HCT116 (cell line): ENCODE measurements at regions not wholly inside any gene's neighbourhood (a gene's known extent, or its start where the extent isn't known, plus 50 kb on each side); places are given as distances from the start of the nearest gene placed in this dataset.

Source experiments
- ATAC-seq: fragments of 200-7000 bp; cut with Tn5 transposase; 2 replicates; pipeline ENCODE4 v1.9.1; 2020; ENCODE audit warnings: mild to moderate bottlenecking, moderate library complexity
- BruUV-seq: library from RNA; stranded (reverse); fragments of 400-500 nt; replicated peaks from 2 replicates; lab custom pipeline; 2021; lab: Mats Ljungman, UMichigan
- CTCF ChIA-PET: fragments of 300-600 bp; sonication (Branson Sonifier 250); formaldehyde crosslinking; loops from one replicate; lab custom pipeline; 2021; ENCODE audit warnings: antibody characterized with exemption; lab: Charles Lee
- POLR2A ChIA-PET: fragments of 300-600, 350-600 bp; sonication (Branson Sonifier 250); formaldehyde crosslinking; loops from one replicate; lab custom pipeline; 2021; ENCODE audit warnings: antibody characterized with exemption; lab: Charles Lee
- RAD21 ChIA-PET, 2 experiments: fragments of 300-600 bp; sonication (Branson Sonifier 250); formaldehyde crosslinking; loops; one replicate each; lab custom pipeline; 2023; ENCODE audit warnings: low total read pairs in 2 of 2; ENCODE audit not compliant: uncharacterized antibody in 2 of 2, unreplicated experiment in 2 of 2, low non-redundant PET in 1 of 2; lab: Charles Lee
- DNase-seq: peaks from one replicate; pipeline ENCODE4 v3.0.0-alpha.2; 2010; ENCODE audit warnings: low read depth, low spot score
- H2AFZ ChIP-seq: fragments of 200-600 bp; shearing (Covaris generic), sonication (generic); 2 replicates; pipeline ENCODE4 v1.6.1; 2017; ENCODE audit warnings: low read depth, mixed run types, mixed read lengths, antibody characterized with exemption, low read length; ENCODE audit not compliant: poor library complexity, severe bottlenecking
- H3K27ac ChIP-seq: 2 replicates; pipeline ENCODE4 v1.5.1; 2012; ENCODE audit warnings: low read depth, low read length
- H3K27me3 ChIP-seq: fragments of 200-600 bp; sonication (generic); 2 replicates; pipeline ENCODE4 v1.6.1; 2016; ENCODE audit warnings: mixed run types, low read length, mixed read lengths; ENCODE audit not compliant: insufficient read depth
- H3K36me3 ChIP-seq, 2 experiments: fragments of 200-500 bp in 1 of 2; fragments of 200-600 bp in 1 of 2; sonication (Bioruptor generic) in 1 of 2; sonication (generic) in 1 of 2; 2 replicates each; pipeline versions ENCODE4 v1.5.1 to v1.6.1; 2014 to 2016; ENCODE audit warnings: low read length in 2 of 2, inconsistent platforms in 1 of 2, mixed read lengths in 1 of 2, mixed run types in 1 of 2; ENCODE audit not compliant: insufficient read depth in 2 of 2, control insufficient read depth in 1 of 2
- H3K4me1 ChIP-seq, 2 experiments: fragments of 200-600 bp in 1 of 2; sonication (generic) in 1 of 2; 2 replicates each; pipeline versions ENCODE4 v1.5.1 to v1.6.1; 2012 to 2017; ENCODE audit warnings: low read length in 2 of 2, inconsistent platforms in 1 of 2, mild to moderate bottlenecking in 1 of 2, mixed read lengths in 1 of 2, mixed run types in 1 of 2, moderate library complexity in 1 of 2; ENCODE audit not compliant: insufficient read depth in 2 of 2, control insufficient read depth in 1 of 2
- H3K4me2 ChIP-seq: fragments of 200-600 bp; sonication (generic); 2 replicates; pipeline ENCODE4 v1.6.1; 2017; ENCODE audit warnings: mixed run types, low read length, mixed read lengths
- H3K4me3 ChIP-seq, 2 experiments: fragments of 200-600 bp in 1 of 2; sonication (generic) in 1 of 2; replicated peaks in 1 of 2; 2 replicates each; pipeline ENCODE4 v1.5.1; 2011 to 2016; ENCODE audit warnings: low read length in 2 of 2, control low read depth in 1 of 2, low read depth in 1 of 2, mild to moderate bottlenecking in 1 of 2, mixed read lengths in 1 of 2, mixed run types in 1 of 2
- H3K79me2 ChIP-seq: fragments of 200-600 bp; sonication (generic); 2 replicates; pipeline ENCODE4 v1.6.1; 2017; ENCODE audit warnings: mild to moderate bottlenecking, mixed run types, low read length, moderate library complexity, mixed read lengths; ENCODE audit not compliant: insufficient read depth
- H3K9ac ChIP-seq: fragments of 200-600 bp; sonication (generic); 2 replicates; pipeline ENCODE4 v1.6.1; 2016; ENCODE audit warnings: low read length, mixed read lengths
- H3K9me2 ChIP-seq: fragments of 200-600 bp; sonication (generic), shearing (Covaris generic); 2 replicates; pipeline ENCODE4 v1.6.1; 2017; ENCODE audit warnings: mixed run types, mild to moderate bottlenecking, moderate library complexity; ENCODE audit not compliant: insufficient read depth
- H3K9me3 ChIP-seq, 2 experiments: fragments of 200-500 bp in 1 of 2; fragments of 200-600 bp in 1 of 2; sonication (Bioruptor generic) in 1 of 2; sonication (generic) in 1 of 2; 2 replicates each; pipeline ENCODE4 v1.6.1; 2014 to 2017; ENCODE audit warnings: low read length in 2 of 2, mixed read lengths in 2 of 2, inconsistent platforms in 1 of 2, low read depth in 1 of 2, mild to moderate bottlenecking in 1 of 2, mixed run types in 1 of 2, moderate library complexity in 1 of 2; ENCODE audit not compliant: control insufficient read depth in 1 of 2, insufficient read depth in 1 of 2
- H4K20me1 ChIP-seq: fragments of 200-600 bp; sonication (generic), shearing (Covaris generic); 2 replicates; pipeline ENCODE4 v1.6.1; 2017; ENCODE audit warnings: mixed run types, mild to moderate bottlenecking, moderate library complexity; ENCODE audit not compliant: insufficient read depth
- FOSL1 ChIP-seq: IDR thresholded peaks from 2 replicates; pipeline ENCODE4 v1.6.1; 2012; ENCODE audit warnings: low read depth
- JUND ChIP-seq: IDR thresholded peaks from 2 replicates; pipeline ENCODE4 v1.6.1; 2012
- MAX ChIP-seq: IDR thresholded peaks from 2 replicates; pipeline ENCODE4 v1.6.1; 2012
- RAD21 ChIP-seq: IDR thresholded peaks from 2 replicates; pipeline ENCODE4 v1.6.1; 2012; ENCODE audit warnings: low read depth, mild to moderate bottlenecking
- SIN3A ChIP-seq: IDR thresholded peaks from 2 replicates; pipeline ENCODE4 v1.6.1; 2012; ENCODE audit warnings: low read depth
- SRF ChIP-seq: IDR thresholded peaks from 2 replicates; pipeline ENCODE4 v1.6.1; 2012; ENCODE audit warnings: low read depth
- TCF7L2 ChIP-seq: IDR thresholded peaks from 2 replicates; pipeline ENCODE4 v1.7.0; 2011; ENCODE audit warnings: borderline replicate concordance, inconsistent platforms; ENCODE audit not compliant: insufficient read depth, insufficient read length; ENCODE audit errors: extremely low read depth
- ZBTB33 ChIP-seq: IDR thresholded peaks from 2 replicates; pipeline ENCODE4 v1.6.1; 2011; ENCODE audit warnings: mild to moderate bottlenecking, low read length, moderate library complexity; ENCODE audit not compliant: insufficient replicate concordance; ENCODE audit errors: extremely low read depth
- ZFX ChIP-seq: fragments of 450-650 bp; IDR thresholded peaks from 2 replicates; pipeline ENCODE4 v1.6.1; 2017
- intact Hi-C: fragments of 100-400 bp; cut with micrococcal nuclease; formaldehyde crosslinking; loops from 2 replicates; pipeline ENCODE4 v1.10.0; 2022
- TF ChIP-seq, protein P1 (sequence below): IDR thresholded peaks from 2 replicates; pipeline ENCODE4 v1.6.1; 2012; ENCODE audit warnings: low read depth

- TF ChIP-seq, protein P1, sequence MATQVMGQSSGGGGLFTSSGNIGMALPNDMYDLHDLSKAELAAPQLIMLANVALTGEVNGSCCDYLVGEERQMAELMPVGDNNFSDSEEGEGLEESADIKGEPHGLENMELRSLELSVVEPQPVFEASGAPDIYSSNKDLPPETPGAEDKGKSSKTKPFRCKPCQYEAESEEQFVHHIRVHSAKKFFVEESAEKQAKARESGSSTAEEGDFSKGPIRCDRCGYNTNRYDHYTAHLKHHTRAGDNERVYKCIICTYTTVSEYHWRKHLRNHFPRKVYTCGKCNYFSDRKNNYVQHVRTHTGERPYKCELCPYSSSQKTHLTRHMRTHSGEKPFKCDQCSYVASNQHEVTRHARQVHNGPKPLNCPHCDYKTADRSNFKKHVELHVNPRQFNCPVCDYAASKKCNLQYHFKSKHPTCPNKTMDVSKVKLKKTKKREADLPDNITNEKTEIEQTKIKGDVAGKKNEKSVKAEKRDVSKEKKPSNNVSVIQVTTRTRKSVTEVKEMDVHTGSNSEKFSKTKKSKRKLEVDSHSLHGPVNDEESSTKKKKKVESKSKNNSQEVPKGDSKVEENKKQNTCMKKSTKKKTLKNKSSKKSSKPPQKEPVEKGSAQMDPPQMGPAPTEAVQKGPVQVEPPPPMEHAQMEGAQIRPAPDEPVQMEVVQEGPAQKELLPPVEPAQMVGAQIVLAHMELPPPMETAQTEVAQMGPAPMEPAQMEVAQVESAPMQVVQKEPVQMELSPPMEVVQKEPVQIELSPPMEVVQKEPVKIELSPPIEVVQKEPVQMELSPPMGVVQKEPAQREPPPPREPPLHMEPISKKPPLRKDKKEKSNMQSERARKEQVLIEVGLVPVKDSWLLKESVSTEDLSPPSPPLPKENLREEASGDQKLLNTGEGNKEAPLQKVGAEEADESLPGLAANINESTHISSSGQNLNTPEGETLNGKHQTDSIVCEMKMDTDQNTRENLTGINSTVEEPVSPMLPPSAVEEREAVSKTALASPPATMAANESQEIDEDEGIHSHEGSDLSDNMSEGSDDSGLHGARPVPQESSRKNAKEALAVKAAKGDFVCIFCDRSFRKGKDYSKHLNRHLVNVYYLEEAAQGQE = no peak
- no peak for TF ChIP-seq JUND
- no peak for TF ChIP-seq ZBTB33
- no peak for TF ChIP-seq RAD21
- no peak for TF ChIP-seq SRF
- TF ChIP-seq SIN3A = no peak
- no peak for TF ChIP-seq FOSL1
- TF ChIP-seq ZFX = no peak
These were observed 211.8 kb downstream of the EPHA4 start (continued) for GRCh38 chr2:221360312-221360711.

- ChIA-PET POLR2A (no interaction called here), RAD21 (no interaction called here), CTCF (no interaction called here)
- H3K9me3 ChIP-seq = no peaks in the 10 kb centered on the region
- H3K4me3 ChIP-seq = no peak overlapping the region
- H3K9ac ChIP-seq = no peak overlapping the region
- H3K79me2 ChIP-seq = no peaks in the 10 kb centered on the region
- H3K4me1 ChIP-seq = no peaks in the 10 kb centered on the region
- ATAC-seq (no peak), DNase-seq (no peak)
- intact Hi-C loops = no loop called here
- H3K9me2 ChIP-seq = no peaks in the 10 kb centered on the region
- no peaks in the 10 kb centered on the region for H4K20me1 ChIP-seq
- no peak overlapping the region for H3K27ac ChIP-seq
- H3K4me2 ChIP-seq = no peak overlapping the region
- BruUV-seq = no TSS peak
- no peak for TF ChIP-seq MAX
- no peak for TF ChIP-seq TCF7L2
- no peak overlapping the region for H2AFZ ChIP-seq
- H3K27me3 ChIP-seq = no peaks in the 10 kb centered on the region; the same call in 1 of the 2 replicates
- H3K36me3 ChIP-seq = no peaks in the 10 kb centered on the region
These were observed 211.4 kb downstream of the EPHA4 start for GRCh38 chr2:221360742-221361141.
